GM18868 (cell line): ENCODE measurements at regions not wholly inside any gene's neighbourhood (a gene's known extent, or its start where the extent isn't known, plus 50 kb on each side); places are given as distances from the start of the nearest gene placed in this dataset.
"Not testable (repeated sequence)": the region's sequence is repeated elsewhere in the genome, so short reads cannot be mapped to it uniquely, and the experiment has no call there.

Experiments used
- ATAC-seq: cut with Tn5 transposase; IDR thresholded peaks from one replicate; pipeline ENCODE4 v1.9.1; 2021; ENCODE audit warnings: mild to moderate bottlenecking, moderate library complexity; ENCODE audit not compliant: unreplicated experiment

DNA sequence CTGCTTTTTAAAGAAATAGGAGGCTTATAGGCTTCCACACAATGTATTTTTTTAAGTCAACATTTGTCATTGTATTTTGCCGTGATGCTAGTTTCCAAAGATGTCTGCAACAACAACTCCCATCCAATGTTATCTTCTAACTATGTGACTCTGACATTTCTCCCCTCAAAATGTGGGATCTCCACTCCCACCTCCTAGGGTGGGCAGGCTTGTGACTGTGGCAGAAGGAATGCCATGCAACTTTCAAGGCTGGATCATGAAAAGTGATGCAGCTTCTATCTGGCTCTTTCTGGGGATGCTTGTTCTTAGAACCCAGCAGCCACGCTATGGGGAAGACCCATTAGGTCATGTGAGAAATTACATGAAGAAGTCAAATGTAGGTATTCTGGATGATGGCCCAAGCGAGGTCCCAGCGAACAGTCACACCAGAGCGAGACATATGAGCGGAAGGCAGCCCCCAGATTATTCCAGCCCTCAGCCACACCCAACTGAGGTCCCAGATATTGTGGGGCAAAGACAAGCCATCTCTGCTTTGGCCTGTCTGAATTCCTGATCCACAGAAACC lies 124.3 kb downstream of the BDH1 start:
- ATAC-seq = no peak

DNA sequence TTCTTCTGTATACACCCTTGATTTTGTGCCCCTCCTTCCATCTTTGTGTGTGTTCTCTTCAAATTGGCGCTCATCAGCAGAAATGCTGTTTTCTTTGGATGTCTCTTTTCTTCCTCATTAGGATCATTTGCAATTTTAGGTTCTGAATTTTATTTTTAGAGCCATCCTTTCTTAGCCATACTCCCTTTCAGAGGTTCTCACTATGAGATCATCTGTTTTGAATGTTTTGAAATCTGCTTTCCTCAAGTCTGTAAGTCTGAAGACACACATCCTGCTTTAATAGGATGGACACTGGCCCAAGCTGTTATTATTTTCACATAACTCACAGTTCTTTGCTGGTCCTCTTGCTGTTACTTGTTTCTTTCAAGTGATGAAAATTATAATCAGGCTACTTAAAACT lies 124.8 kb downstream of the BDH1 start:
- no peak for ATAC-seq

DNA sequence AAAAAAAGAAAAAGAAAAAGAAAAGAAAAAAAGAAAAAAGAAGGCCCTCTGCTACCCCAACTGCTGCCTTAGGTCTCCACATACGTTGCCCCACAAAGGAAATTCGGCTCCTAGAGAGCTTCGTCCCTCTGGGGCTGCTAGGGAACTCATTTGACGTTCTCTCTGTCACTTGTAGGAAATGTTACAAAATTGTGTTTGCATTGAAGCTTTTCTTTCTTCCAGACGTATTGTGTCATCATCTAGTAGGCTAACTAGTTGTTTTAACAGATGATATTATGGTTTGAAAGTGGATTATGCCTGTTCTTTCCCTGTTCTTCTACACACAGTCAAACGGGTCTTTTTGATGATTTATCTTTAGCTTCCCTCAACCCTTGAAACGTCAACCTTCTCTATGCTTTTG lies 125.3 kb downstream of the BDH1 start:
- ATAC-seq = no peak

DNA sequence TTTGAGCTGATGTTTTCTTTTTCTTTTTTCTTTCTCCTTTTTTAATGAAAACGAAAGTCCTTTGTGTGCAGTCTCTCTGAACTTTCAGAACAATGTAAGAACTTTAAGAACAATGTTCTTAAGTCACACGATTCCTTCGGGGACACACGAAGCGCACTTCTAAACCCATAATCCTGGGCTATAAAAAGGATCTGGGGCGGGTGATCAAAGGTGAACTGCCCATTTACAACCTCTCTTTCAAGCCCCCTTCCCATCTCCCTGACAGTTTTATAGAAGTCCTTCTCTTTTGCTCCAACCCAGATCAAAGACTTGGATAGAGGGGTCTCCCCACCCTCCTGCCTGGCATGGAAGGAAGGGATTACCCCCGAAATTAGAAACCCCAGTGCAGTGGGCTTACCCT lies 126.8 kb downstream of the BDH1 start:
- ATAC-seq = no peak

DNA sequence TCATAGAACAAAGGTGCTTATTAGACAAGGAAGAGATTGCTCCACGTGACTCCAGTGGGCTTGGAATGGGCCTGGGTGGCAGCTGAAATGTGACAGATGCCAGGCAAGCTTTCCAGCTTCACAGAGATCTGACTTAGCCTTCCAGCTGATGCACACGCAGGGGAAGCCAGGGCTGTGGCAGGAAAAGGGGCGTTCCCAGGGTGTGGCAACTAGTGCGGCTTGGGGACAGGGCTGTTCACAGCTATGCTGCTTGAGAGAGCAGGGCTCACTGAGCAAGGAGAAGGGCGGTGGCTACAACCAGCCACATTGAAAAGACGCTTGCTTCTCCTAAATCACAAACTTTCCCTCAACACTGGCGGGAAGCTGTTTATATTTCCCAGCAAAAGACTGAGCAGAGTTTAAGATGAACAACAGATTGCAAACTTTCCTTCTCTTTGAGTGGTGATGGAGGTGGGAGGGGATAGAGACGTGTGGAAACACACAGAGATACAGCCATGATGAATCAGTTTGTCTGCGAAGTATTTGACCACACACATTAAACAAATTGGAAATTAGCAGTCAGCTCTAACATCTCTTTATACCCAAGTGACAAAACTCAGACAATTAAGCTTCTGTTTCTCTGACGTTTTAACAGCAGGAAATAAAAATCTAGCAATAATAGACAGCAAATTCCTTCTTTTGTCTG lies 127.5 kb downstream of the BDH1 start:
- no peak for ATAC-seq

DNA sequence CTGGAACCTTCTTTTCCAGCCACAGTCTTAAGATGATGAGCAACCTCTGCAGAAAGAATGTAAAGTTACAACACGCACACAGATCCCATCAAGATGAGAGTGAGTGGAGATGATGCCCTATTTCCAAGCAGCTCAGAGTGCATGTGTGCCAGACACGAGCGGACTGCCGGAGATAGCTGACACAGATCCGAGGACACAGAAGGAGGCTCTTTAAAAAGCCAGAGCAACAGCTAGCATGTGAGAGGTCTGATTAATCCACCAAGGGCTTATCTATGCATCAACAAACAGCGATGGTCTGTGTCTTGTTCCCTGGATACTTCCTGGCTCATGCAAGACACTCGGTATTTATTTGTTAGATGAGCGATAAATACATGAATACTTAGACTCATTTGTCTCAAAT lies 128.6 kb upstream of the DLG1 start:
- ATAC-seq = no peak

DNA sequence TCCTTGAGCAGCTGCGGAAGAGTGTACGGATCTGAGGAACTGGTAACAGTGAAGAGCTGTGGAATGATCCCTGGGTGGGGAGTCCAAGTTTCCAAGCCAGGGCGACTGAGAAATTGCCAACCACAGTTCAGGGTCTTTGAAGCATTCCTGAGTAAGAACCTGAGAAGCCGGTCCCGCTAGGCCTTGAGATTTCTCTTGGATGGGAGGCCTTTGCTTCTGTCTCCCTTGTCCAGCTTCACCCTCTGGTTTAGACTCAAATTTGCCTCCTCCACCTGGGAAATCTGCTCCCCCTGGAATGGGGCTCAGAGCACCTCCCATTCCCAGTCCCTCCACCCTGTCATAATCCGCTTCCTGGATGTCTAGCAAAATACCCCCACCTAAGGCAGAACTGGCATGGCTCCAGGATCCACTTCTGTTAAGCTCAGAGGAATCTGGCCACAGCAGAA lies 127.7 kb upstream of the DLG1 start:
- ATAC-seq = no peak

DNA sequence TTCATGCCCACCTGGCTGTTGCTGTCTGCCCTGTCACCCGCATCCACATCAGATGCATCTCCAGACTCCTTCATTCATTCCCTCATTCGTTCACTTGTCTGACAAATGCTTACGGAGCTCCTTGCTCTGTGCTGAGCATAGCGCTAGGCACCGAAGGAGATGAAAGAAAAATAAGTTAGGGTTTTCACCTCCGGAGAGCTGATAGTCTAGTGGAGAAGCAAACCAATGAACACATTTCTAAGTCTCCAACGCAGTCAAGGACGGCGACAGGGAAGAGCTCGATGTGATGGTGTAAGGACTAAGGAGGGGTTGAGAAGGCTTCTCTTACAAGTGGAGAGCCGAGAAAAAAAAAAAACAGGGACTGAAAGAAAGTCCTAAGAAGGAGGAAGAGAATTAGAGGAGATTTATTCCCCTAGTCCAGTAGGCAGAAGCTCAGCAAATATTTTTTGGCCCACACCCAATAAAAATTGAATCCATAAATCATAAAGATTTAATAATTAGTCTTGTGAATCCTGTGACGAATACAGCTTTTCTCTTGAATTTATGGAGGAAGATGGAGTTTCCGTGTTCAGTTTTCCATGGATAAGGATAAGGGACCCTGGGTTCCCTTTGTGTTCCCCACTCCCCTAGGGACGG lies 127.2 kb upstream of the DLG1 start:
- ATAC-seq = no peak

DNA sequence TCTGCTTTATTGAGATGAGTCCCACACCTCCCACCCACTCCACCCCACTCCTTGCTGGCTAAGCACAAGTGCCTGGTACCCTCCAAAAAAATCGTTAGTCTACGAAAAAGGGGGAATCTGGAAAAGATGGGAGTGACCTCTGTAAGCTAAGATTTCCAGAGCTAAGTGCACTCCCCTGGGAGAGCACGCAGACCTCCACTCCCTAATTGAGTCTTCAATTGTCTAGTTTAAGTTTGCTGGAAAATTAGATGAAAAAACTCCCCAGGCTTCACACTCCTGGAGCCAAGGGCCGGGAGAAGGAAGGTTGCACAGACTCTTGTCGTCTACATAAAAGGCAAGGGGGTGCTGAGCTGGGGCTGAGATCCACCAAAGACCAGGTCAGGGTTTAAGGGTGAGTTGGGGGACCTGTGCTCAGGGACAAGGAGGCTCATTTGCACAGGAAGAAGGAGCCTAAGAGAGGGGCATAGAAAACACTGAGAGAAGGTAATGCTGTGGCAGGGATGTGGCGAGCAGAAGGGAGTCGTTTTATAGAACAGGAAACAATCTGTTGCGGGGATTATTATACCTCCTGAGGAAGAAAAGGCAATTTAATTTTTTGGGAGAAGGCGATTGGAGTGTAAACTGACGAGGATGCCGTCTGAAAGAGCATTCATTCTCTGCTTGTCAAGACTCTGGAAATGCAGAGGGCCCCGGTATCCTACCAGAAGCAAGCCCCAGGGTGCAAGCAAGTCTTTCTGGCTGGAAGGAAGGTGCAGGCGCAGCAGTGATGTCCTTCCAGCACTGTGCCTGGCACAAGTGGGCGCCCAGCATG lies 126.5 kb upstream of the DLG1 start:
- no peak for ATAC-seq

DNA sequence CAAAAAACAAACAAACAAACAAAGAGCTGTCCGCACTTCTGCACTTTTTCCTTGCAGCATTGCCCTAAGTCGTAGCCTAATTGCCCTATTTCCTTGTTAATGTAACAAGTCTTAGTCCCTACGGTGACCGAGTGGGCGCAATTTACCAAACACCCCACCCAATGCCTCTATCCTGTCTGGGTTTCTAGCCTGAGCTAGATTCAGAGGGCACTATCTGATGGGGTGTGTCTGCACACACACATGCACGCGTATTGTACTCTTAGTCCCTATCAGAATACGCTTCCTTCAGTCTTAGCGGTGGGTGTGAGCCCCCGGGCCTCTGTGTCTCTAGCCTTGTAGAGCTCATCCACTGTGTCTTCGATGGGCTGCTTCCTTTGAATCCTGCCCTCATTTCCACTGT lies 125.9 kb upstream of the DLG1 start:
- no peak for ATAC-seq

DNA sequence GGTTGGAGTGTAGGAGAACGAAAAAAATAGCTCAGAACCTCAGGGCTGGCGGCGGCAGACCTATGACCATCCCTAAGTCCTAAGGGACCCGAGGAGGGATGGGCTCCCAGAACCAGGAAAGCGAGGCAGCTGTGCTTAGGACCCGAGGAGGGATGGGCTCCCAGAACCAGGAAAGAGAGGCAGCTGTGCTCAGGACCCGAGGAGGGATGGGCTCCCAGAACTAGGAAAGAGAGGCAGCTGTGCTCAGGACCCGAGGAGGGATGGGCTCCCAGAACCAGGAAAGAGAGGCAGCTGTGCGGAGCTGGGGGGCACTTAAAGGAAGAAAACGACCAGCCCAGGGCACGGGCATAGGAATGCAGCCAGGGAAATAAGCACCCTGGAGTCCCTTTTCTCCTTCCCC lies 125.0 kb upstream of the DLG1 start:
- ATAC-seq = no peak

DNA sequence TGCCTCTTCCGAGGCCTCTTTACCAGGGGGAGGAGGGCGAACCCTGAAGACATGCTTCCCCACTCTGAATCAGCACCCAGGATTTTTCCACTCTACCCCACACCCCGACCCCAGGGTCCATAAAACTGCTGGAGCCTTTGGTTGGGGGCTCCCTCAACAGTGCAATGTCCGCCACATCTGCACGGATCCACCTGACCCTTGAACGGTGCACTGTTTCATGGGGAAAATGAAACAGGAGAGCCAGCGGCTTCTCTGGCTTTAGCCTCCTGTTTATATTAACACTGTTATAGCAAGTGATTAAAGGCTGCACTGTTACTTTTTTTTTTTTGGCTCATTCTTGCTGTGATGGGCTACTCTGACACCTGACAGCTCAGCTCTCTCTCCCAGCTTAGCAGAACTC lies 124.1 kb upstream of the DLG1 start:
- ATAC-seq = no peak

DNA sequence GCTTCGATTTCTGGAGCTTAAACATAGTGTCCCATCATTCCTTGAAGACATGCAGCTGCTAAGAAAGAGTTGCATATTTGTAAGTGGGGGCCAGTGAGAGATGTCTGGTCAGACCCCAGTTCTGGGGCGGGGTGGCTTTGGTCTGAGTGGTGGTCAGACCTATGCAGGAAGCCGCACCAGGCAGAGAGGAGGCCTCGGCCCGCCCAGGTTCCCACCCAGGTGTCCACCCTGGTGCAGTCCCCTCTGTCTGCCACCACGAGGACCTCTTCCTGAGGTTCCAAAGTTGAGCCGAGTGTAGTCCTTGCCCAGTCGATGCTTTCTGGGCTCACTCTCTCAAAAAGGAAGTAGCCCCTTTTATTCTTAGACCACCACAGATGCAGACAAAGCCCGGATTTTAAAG lies 122.6 kb upstream of the DLG1 start:
- no peak for ATAC-seq

DNA sequence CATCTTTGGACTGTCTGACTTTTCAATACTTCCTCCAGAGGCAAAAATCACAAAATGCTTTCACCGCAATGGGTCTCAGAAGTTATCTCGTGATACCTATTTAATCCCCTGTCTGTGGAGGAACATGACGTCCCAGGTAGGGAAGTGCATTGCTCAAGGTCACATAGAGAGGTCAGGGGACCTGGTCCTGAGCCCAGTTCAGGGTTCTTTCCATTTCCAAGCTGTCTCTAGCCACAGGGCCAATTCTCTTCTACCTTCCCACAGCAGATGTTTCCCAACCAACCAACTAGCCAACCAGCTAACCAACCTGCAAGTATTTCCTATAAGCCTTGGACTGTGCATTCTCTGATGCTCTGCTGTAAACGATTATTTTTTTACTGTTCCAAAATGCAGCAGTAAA lies 122.2 kb upstream of the DLG1 start:
- no peak for ATAC-seq

DNA sequence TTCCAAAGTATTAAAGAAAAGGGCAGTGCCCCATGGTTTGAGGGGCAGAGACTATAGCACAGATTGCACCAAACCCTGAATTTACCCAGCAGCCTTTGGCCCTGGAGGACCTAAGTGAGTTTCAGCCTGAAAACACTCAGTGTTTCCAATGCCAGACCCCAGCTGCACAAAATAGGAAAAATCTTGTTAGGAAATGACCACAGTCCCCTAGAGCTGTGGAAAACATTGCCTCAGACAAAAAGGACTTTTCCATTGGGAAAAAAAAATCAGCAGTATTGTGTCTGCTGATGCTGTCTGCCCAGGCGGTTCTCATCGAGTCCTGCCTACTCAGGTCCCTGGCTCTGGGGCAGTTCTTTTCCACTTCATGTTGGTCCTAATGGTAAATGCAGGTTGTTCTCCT lies 121.7 kb upstream of the DLG1 start:
- no peak for ATAC-seq

DNA sequence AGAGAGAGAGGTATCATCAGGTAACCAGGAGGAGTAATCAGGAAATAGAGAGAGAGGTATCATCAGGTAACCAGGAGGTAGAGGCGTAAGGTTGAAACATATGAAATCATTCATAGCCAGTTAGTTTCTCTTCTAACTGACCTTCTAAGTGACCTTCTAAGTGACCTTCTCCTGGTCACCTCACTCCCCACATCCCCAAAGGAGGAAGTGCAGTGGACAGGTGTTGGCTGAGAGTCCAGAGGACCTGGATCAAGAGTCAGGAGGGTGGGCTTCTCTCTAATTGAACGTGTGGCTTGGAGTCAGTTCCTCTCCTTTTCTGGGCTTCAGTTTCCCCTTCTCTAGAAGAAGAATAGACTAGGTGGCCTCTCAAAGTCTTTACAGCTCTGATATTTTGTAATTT lies 121.3 kb upstream of the DLG1 start:
- ATAC-seq = no peak

DNA sequence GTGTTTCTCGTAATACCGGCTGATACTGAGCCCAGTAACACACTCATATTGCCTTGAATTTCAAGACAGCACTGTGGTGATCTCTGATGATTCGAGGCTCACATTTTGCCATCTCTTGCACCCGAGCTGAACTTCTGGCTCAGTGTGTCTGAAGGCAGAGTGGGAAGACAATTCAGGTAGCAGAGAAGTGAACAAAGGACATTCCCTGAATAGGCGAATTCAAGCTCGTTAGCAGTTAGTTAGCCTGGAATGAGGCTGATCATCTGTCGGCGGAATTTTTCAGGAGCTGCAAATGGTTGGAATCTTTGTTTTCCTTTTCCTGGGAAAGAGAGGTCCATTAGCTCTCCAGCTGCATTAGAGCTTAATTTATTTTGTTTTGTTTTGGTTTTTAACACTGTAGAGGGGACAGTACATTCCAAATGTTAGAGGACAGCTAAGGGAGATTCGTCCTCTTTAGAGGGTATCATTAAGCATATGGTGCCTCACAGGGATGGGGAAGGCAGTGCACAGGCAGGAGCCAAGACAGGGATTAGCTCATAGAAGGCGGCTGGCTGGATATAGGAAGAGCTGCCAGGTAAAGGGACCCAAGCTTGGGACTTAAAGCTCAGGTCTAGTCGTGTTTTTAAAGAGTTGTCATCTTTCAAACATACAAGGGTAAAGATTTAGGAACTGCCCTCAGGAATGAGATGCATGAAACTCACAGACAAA lies 119.7 kb upstream of the DLG1 start:
- no peak for ATAC-seq

DNA sequence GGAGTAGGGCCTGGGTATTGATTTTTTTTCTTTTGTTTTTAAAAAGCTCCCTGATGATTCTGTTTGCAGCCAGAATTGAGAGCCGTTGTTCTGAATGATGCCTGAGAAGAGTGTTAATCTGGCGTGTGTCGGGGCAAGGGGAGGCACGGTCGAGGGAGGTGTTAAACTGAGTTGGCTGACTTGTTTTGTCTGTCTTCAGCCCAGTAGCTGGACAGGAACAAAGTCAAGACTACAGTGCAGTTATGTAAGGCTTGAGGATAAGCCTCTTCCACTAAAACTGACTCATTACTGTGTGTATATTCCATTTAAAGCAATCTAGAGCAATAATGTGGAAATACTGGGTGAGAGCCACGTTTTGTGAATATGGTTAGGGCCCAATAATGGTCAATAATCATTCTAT lies 119.0 kb upstream of the DLG1 start:
- no peak for ATAC-seq

DNA sequence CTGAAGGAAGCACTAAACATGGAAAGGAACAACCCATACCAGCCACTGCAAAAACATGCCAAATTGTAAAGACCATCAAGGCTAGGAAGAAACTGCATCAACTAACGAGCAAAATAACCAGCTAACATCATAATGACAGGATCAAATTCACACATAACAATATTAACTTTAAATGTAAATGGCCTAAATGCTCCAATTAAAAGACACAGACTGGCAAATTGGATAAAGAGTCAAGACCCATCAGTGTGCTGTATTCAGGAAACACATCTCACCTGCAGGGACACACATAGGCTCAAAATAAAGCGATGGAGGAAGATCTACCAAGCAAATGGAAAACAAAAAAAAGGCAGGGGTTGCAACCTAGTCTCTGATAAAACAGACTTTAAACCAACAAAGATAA lies 113.5 kb upstream of the DLG1 start:
- not testable (repeated sequence) for ATAC-seq

DNA sequence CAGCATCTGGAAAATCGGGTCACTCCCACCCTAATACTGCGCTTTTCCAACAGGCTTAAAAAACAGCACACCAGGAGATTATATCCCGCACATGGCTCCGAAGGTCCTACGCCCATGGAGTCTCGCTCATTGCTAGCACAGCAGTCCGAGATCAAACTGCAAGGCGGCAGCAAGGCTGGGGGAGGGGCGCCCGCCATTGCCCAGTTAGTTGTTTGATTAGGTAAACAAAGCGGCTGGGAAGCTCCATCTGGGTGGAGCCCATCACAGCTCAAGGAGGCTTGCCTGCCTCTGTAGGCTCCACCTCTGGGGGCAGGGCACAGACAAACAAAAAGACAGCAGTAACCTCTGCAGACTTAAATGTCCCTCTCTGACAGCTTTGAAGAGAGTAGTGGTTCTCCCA lies 111.8 kb upstream of the DLG1 start:
- ATAC-seq = not testable (repeated sequence)
